ENCODE measurements at regions not wholly inside any gene's neighbourhood (a gene's known extent, or its start where the extent isn't known, plus 50 kb on each side); places are given as distances from the start of the nearest gene placed in this dataset.

GRCh38 chr17:13346081-13346533, 255.6 kb downstream of the HS3ST3A1 start:
- peaks cover 2% of the 10 kb centered on the region for H3K9me3 ChIP-seq (replicated peaks; ENCODE audit: control insufficient read depth, insufficient read depth, low read length)
- DNase-seq (ENCODE audit: low read depth, low spot score) (no peak), FAIRE-seq (no peak)
- intact Hi-C loops (cut with micrococcal nuclease), result no loop called here
- ChIA-PET POLR2A (no interaction called here), CTCF (no interaction called here)
- no TSS peak for BruUV-seq (replicated peaks)
- H2AFZ ChIP-seq (ENCODE audit: low read depth, low read length), result no peak overlapping the region
- H3K4me1 ChIP-seq (ENCODE audit: control insufficient read depth, extremely low read depth, insufficient read depth, low read length), result no peaks in the 10 kb centered on the region
- H3K36me3 ChIP-seq (ENCODE audit: control insufficient read depth in 2 of 2, extremely low read depth in 1 of 2, insufficient read depth in 2 of 2, low read length in 2 of 2), result no peaks in the 10 kb centered on the region
- H3K4me3 ChIP-seq (replicated peaks in 1 of 3; ENCODE audit: insufficient read depth in 1 of 3, low read depth in 1 of 3, low read length in 3 of 3), result no peak overlapping the region
- H3K9ac ChIP-seq (replicated peaks; ENCODE audit: extremely low read depth, insufficient read depth, low read length), result no peak overlapping the region
- dilution Hi-C loops (cut with MboI; ENCODE audit: extremely low pct_ligation_motif_present, low sequenced_read_pairs), result no loop called here
- TF ChIP-seq POLR2A (IDR thresholded peaks at IDR 0.05; ENCODE audit: low read depth, low read length) (no peak), MYC (IDR thresholded peaks at IDR 0.05; ENCODE audit: low read depth, low read length) (no peak), CTCF (IDR thresholded peaks at IDR 0.05; ENCODE audit: extremely low read depth in 1 of 2, insufficient read depth in 1 of 2, low read depth in 1 of 2, low read length in 2 of 2) (no peak), FOS (IDR thresholded peaks at IDR 0.05; ENCODE audit: borderline replicate concordance, insufficient read depth, low read length) (no peak), GATA2 (IDR thresholded peaks at IDR 0.05; ENCODE audit: insufficient read depth, insufficient read length, low read depth, low read length) (no peak), POLR2AphosphoS5 (IDR thresholded peaks at IDR 0.05; ENCODE audit: insufficient read depth, low read depth, low read length) (no peak), MAX (IDR thresholded peaks at IDR 0.05; ENCODE audit: insufficient read depth, insufficient read length) (no peak), EZH2 (IDR thresholded peaks at IDR 0.05; ENCODE audit: borderline replicate concordance, low read depth, low read length, severe bottlenecking) (no peak), JUN (IDR thresholded peaks at IDR 0.05; ENCODE audit: borderline replicate concordance, insufficient read depth, insufficient read length, low read depth) (no peak)
- H3K9me1 ChIP-seq (replicated peaks; ENCODE audit: control insufficient read depth, extremely low read depth, insufficient read depth, low read length), result no peaks in the 10 kb centered on the region
- H3K27me3 ChIP-seq (ENCODE audit: control insufficient read depth in 2 of 2, insufficient read depth in 2 of 2, low read length in 2 of 2), result no peaks in the 10 kb centered on the region
- no peaks in the 10 kb centered on the region for H3K79me2 ChIP-seq (ENCODE audit: control insufficient read depth, insufficient read depth, low read length)
- no peak overlapping the region for H3K27ac ChIP-seq (ENCODE audit: insufficient read depth, low read depth, low read length)
- H3K4me2 ChIP-seq (ENCODE audit: insufficient read depth, low read length), result no peak overlapping the region
- no peaks in the 10 kb centered on the region for H4K20me1 ChIP-seq (replicated peaks; ENCODE audit: control insufficient read depth, extremely low read depth, insufficient read depth, low read length)

Measured in endothelial cell of umbilical vein (primary cell).